ENCODE measurements at regions not wholly inside any gene's neighbourhood (a gene's known extent, or its start where the extent isn't known, plus 50 kb on each side); places are given as distances from the start of the nearest gene placed in this dataset.
"Not testable (repeated sequence)": the region's sequence is repeated elsewhere in the genome, so short reads cannot be mapped to it uniquely, and the experiment has no call there.

- TF ChIP-seq, protein P1, sequence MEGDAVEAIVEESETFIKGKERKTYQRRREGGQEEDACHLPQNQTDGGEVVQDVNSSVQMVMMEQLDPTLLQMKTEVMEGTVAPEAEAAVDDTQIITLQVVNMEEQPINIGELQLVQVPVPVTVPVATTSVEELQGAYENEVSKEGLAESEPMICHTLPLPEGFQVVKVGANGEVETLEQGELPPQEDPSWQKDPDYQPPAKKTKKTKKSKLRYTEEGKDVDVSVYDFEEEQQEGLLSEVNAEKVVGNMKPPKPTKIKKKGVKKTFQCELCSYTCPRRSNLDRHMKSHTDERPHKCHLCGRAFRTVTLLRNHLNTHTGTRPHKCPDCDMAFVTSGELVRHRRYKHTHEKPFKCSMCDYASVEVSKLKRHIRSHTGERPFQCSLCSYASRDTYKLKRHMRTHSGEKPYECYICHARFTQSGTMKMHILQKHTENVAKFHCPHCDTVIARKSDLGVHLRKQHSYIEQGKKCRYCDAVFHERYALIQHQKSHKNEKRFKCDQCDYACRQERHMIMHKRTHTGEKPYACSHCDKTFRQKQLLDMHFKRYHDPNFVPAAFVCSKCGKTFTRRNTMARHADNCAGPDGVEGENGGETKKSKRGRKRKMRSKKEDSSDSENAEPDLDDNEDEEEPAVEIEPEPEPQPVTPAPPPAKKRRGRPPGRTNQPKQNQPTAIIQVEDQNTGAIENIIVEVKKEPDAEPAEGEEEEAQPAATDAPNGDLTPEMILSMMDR (conservative IDR thresholded peaks at IDR 0.05; ENCODE audit: low read length), result not testable (repeated sequence)
- TF ChIP-seq EZH2phosphoT487 (IDR thresholded peaks at IDR 0.05; ENCODE audit: borderline replicate concordance), result not testable (repeated sequence)
Measured at GRCh38 chr17:13092010-13092409, 74.2 kb upstream of the ELAC2 start.
